AML-193 (cell line): ENCODE measurements at regions not wholly inside any gene's neighbourhood (a gene's known extent, or its start where the extent isn't known, plus 50 kb on each side); places are given as distances from the start of the nearest gene placed in this dataset.
A peak's percentile ranks its signal among the peaks of the same experiment; 100 is the strongest.

Experiments
- DNase-seq, 2 experiments: peaks; one replicate each; lab custom pipeline; 2025; lab: John Stamatoyannopoulos, UW

- no peak for DNase-seq
Measured at GRCh38 chr1:182293119-182293589, 98.4 kb downstream of the GLUL start.

GRCh38 chr1:182292193-182292741, 99.3 kb downstream of the GLUL start:
- no peak for DNase-seq

GRCh38 chr1:182291584-182292192, 99.9 kb downstream of the GLUL start:
- DNase-seq = no peak

GRCh38 chr1:182288749-182289604, 102.6 kb downstream of the GLUL start:
- DNase-seq = no peak

- DNase-seq = no peak
Measured at GRCh38 chr1:182286761-182287160, 104.8 kb downstream of the GLUL start.

GRCh38 chr1:182283746-182284544, 107.6 kb downstream of the GLUL start:
- DNase-seq = no peak

- no peak for DNase-seq
Measured at GRCh38 chr1:182281541-182281940, 110.0 kb downstream of the GLUL start.

- no peak for DNase-seq
Measured at GRCh38 chr1:182280504-182280900, 111.1 kb downstream of the GLUL start.

GRCh38 chr1:182279724-182280503, 111.7 kb downstream of the GLUL start:
- no peak for DNase-seq

- no peak for DNase-seq
Measured at GRCh38 chr1:182279302-182279701, 112.3 kb downstream of the GLUL start.

- DNase-seq = no peak
Measured at GRCh38 chr1:182278144-182279054, 113.2 kb downstream of the GLUL start.

- DNase-seq = no peak
Measured at GRCh38 chr1:182275271-182275670, 116.3 kb downstream of the GLUL start.

GRCh38 chr1:182274618-182275017, 117.0 kb downstream of the GLUL start:
- no peak for DNase-seq

- DNase-seq = no peak
Measured at GRCh38 chr1:182270731-182271130, 120.9 kb downstream of the GLUL start.

- no peak for DNase-seq
Measured at GRCh38 chr1:182269097-182269496, 122.5 kb downstream of the GLUL start.

GRCh38 chr1:182268669-182269068, 122.9 kb downstream of the GLUL start:
- DNase-seq = peak; percentile 73 to 78

GRCh38 chr1:182264185-182264584, 127.4 kb downstream of the GLUL start:
- no peak for DNase-seq

GRCh38 chr1:182263706-182264105, 127.9 kb downstream of the GLUL start:
- no peak for DNase-seq

- peak; percentile 18 to 24 for DNase-seq
Measured at GRCh38 chr1:182262425-182262824, 129.2 kb downstream of the GLUL start.

- DNase-seq = no peak
Measured at GRCh38 chr1:182261655-182262054, 129.9 kb downstream of the GLUL start.
